ENCODE measurements at regions not wholly inside any gene's neighbourhood (a gene's known extent, or its start where the extent isn't known, plus 50 kb on each side); places are given as distances from the start of the nearest gene placed in this dataset.

DNA sequence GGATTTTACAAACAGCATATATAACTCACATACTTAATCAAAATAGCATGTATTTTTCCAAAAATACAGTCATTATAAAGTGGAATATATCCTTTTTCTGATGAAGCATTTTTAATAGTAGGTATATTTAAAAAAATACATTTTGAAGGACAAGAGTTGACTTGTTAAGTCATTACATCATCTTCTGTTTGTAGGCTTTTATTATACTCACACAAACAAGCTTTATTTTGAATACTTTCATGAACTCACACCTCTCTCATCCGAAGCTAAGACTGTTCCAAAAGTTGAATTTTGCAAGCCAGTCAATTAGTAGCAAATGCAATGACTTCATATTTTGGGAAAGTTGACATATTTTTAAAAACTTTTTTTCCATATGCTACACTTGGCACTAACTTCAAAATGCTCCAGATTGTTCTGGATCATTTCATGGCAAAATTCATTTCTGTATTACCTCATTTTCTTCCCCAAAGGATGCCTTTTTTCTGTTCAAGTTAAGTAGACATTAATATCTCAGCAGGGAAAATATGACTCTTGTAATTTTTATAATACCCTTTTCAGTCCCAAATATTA is 68.5 kb upstream of the WDR75 start:
- no peak overlapping the region for H3K4me3 ChIP-seq (ENCODE audit: low read depth in 1 of 2, low read length in 2 of 2)
- H3K27ac ChIP-seq (ENCODE audit: low read depth, low read length): no peak overlapping the region
- no peaks in the 10 kb centered on the region for H3K27me3 ChIP-seq (ENCODE audit: control insufficient read depth in 1 of 2, insufficient read depth in 2 of 2, low read length in 2 of 2)

DNA sequence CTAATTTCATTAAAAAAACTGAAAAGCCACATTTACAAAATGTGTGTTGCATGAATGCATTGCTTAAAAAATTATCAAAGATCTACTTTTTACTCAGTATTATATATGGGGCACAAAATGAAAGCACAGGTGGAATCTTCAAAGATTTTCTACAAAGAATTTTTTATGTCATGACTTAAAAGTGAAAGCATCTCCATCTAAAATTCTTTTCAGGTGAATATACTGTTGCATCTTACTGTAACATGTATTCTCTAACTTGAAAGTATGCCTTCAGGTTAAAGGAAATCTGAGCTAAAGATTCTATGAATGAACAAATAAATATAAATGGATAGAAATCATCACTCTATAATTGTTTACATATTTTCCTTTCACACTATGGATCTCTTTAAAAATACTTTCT is 66.8 kb upstream of the WDR75 start:
- Histone ChIP-seq H3K27ac (ENCODE audit: low read depth, low read length) (no peak overlapping the region), H3K9ac (ENCODE audit: low read length) (no peak overlapping the region), H3K36me3 (ENCODE audit: insufficient read depth, low read length) (no peaks in the 10 kb centered on the region), H3K27me3 (ENCODE audit: control insufficient read depth in 1 of 2, insufficient read depth in 2 of 2, low read length in 2 of 2) (no peaks in the 10 kb centered on the region), H3K4me1 (ENCODE audit: insufficient read depth, low read length) (peaks cover 13% of the 10 kb centered on the region), H3K9me3 (ENCODE audit: low read length) (no peaks in the 10 kb centered on the region), H3K4me3 (ENCODE audit: low read depth in 1 of 2, low read length in 2 of 2) (no peak overlapping the region)

More for the DNA sequence above, 68.5 kb upstream of the WDR75 start:
- no peak overlapping the region for H3K9ac ChIP-seq (ENCODE audit: low read length)
- H3K36me3 ChIP-seq (ENCODE audit: insufficient read depth, low read length): no peaks in the 10 kb centered on the region
- peaks cover 6% of the 10 kb centered on the region for H3K4me1 ChIP-seq (ENCODE audit: insufficient read depth, low read length)
- no peaks in the 10 kb centered on the region for H3K9me3 ChIP-seq (ENCODE audit: low read length)

DNA sequence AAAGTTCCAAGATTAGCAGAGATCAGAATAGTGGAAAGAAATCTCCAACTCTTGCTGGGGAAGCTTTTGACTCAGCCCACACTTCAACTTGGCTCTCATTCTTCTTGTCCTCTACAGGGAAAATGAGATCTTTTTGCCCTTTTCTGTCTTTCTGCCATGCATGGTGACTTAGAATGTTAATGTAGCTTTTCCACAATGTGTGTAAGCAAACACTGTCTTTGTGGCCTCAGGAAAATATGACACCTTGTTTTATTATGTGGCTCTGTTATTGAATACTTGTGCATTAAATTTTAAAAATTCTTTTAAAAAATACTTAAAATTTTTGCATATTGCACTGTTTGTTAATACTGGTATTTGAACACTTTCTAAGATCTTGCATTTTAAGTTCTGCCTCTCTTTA is 65.4 kb upstream of the WDR75 start:
- Histone ChIP-seq H3K9me3 (ENCODE audit: low read length) (no peaks in the 10 kb centered on the region), H3K4me3 (ENCODE audit: low read depth in 1 of 2, low read length in 2 of 2) (no peak overlapping the region), H3K36me3 (ENCODE audit: insufficient read depth, low read length) (no peaks in the 10 kb centered on the region), H3K27me3 (ENCODE audit: control insufficient read depth in 1 of 2, insufficient read depth in 2 of 2, low read length in 2 of 2) (no peaks in the 10 kb centered on the region), H3K4me1 (ENCODE audit: insufficient read depth, low read length) (peaks cover 10% of the 10 kb centered on the region), H3K27ac (ENCODE audit: low read depth, low read length) (no peak overlapping the region), H3K9ac (ENCODE audit: low read length) (no peak overlapping the region)

GRCh38 chr2:189379287-189379630 is 62.0 kb upstream of the WDR75 start:
- H3K4me1 ChIP-seq (ENCODE audit: insufficient read depth, low read length): peaks cover 10% of the 10 kb centered on the region
- H3K27me3 ChIP-seq (ENCODE audit: control insufficient read depth in 1 of 2, insufficient read depth in 2 of 2, low read length in 2 of 2): no peaks in the 10 kb centered on the region
- no peak overlapping the region for H3K9ac ChIP-seq (ENCODE audit: low read length)
- no peak overlapping the region for H3K27ac ChIP-seq (ENCODE audit: low read depth, low read length)
- no peaks in the 10 kb centered on the region for H3K36me3 ChIP-seq (ENCODE audit: insufficient read depth, low read length)
- no peaks in the 10 kb centered on the region for H3K9me3 ChIP-seq (ENCODE audit: low read length)
- no peak overlapping the region for H3K4me3 ChIP-seq (ENCODE audit: low read depth in 1 of 2, low read length in 2 of 2)

DNA sequence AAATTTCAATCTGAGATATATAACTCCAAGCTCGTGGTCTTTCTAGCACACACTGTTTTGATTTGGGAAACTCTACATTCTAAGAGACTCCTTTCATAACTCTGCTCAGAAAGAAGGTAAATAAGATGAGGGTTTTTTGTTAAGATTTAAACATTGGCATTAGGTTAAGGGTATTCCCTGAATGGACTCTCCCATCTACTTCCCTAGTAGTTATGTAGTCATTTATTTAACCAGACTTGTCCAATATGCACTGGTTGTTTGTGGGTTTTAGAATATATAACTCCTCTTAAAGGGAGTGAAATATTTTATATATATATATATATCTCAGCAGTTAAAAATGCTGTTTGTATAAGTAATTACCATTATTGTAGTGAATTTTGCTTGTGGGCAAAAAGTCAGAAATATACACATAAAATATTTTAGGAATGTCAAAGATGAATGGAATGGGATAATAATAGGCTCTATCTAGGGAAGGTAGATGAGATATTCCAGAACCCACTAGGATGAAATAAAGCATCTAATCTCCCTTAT is 61.5 kb upstream of the WDR75 start:
- no peaks in the 10 kb centered on the region for H3K9me3 ChIP-seq (ENCODE audit: low read length)
- H3K4me3 ChIP-seq (ENCODE audit: low read depth in 1 of 2, low read length in 2 of 2): no peak overlapping the region
- no peaks in the 10 kb centered on the region for H3K27me3 ChIP-seq (ENCODE audit: control insufficient read depth in 1 of 2, insufficient read depth in 2 of 2, low read length in 2 of 2)
- no peak overlapping the region for H3K9ac ChIP-seq (ENCODE audit: low read length)
- no peak overlapping the region for H3K27ac ChIP-seq (ENCODE audit: low read depth, low read length)
- H3K4me1 ChIP-seq (ENCODE audit: insufficient read depth, low read length): peaks cover 10% of the 10 kb centered on the region
- no peaks in the 10 kb centered on the region for H3K36me3 ChIP-seq (ENCODE audit: insufficient read depth, low read length)

DNA sequence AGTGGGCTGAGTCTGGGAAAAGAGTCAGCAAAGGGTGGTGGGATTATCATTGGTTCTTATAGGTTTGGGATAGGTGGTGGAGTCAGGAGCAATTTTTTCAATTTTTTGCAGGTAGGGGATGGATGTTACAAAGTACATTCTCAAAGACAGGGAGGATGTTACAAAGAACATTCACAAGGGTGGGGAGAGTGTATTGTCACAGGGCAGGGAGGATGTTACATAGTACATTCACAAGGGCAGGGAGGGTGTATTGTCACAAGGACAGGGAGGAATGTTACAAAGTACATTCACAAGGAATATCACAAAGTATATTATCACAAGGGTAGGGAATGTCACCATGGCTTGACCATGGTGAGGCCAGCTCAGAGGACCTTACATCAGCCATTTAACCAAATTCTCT is 58.6 kb upstream of the WDR75 start:
- Histone ChIP-seq H3K4me1 (ENCODE audit: insufficient read depth, low read length) (peaks cover 10% of the 10 kb centered on the region), H3K9ac (ENCODE audit: low read length) (no peak overlapping the region), H3K27ac (ENCODE audit: low read depth, low read length) (no peak overlapping the region), H3K27me3 (ENCODE audit: control insufficient read depth in 1 of 2, insufficient read depth in 2 of 2, low read length in 2 of 2) (no peaks in the 10 kb centered on the region), H3K9me3 (ENCODE audit: low read length) (no peaks in the 10 kb centered on the region), H3K36me3 (ENCODE audit: insufficient read depth, low read length) (no peaks in the 10 kb centered on the region), H3K4me3 (ENCODE audit: low read depth in 1 of 2, low read length in 2 of 2) (no peak overlapping the region)

DNA sequence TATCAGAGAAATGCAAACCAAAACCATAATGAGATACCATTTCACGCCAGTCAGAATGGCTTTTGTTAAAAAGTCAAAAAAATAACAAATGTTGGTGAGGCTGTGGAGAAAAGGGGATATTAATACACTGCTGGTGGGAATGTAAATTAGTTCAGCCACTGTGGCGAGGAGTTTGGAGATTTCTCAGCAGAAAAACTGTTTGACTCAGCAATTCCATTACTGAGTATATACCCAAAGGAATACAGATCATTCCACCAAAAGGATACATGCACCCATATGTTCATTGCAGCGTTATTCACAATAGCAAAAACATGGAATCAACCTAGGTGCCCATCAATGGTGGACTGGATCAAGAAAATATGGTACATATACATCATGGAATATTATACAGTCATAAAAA is 54.5 kb upstream of the WDR75 start:
- Histone ChIP-seq H3K4me1 (ENCODE audit: insufficient read depth, low read length) (no peaks in the 10 kb centered on the region), H3K9me3 (ENCODE audit: low read length) (no peaks in the 10 kb centered on the region), H3K27ac (ENCODE audit: low read depth, low read length) (no peak overlapping the region), H3K36me3 (ENCODE audit: insufficient read depth, low read length) (no peaks in the 10 kb centered on the region), H3K9ac (ENCODE audit: low read length) (no peak overlapping the region), H3K27me3 (ENCODE audit: control insufficient read depth in 1 of 2, insufficient read depth in 2 of 2, low read length in 2 of 2) (no peaks in the 10 kb centered on the region), H3K4me3 (ENCODE audit: low read depth in 1 of 2, low read length in 2 of 2) (no peak overlapping the region)

DNA sequence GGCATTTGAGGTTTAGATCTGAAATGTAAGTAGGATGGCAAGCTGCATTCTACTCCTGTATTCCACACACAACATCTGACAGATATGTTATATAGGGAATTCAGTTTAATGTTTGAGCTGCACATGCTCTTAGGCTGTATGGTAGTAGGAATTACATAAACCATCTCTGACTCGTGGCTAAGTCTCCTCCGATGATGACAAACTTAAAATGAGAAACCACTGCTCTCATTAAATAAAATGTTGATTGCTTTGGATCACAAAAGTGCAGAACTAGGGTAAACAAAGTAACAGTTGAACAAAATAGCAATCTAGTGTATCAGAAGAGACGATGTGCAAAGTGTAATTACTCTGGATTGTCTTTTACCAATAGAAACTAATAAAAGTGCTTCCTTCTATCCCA is 50.1 kb upstream of the WDR75 start:
- Histone ChIP-seq H3K4me1 (ENCODE audit: insufficient read depth, low read length) (peaks cover 26% of the 10 kb centered on the region), H3K9ac (ENCODE audit: low read length) (no peak overlapping the region), H3K4me3 (ENCODE audit: low read depth in 1 of 2, low read length in 2 of 2) (no peak overlapping the region), H3K27me3 (ENCODE audit: control insufficient read depth in 1 of 2, insufficient read depth in 2 of 2, low read length in 2 of 2) (no peaks in the 10 kb centered on the region), H3K36me3 (ENCODE audit: insufficient read depth, low read length) (no peaks in the 10 kb centered on the region), H3K27ac (ENCODE audit: low read depth, low read length) (no peak overlapping the region), H3K9me3 (ENCODE audit: low read length) (no peaks in the 10 kb centered on the region)
